Gastroesophageal sphincter (tissue), 4 donors: ENCODE measurements at regions not wholly inside any gene's neighbourhood (a gene's known extent, or its start where the extent isn't known, plus 50 kb on each side); places are given as distances from the start of the nearest gene placed in this dataset.

ENCODE experiments used
- ATAC-seq: fragments of 150-250 bp; one replicate; pipeline ENCODE4 v1.9.1; 2016; ENCODE audit warnings: mild to moderate bottlenecking, moderate library complexity
- H3K27ac ChIP-seq, 4 donors: fragments of 200-600 bp; sonication (generic) in 3 of 4; 1 replicate in 3 of 4; 2 replicates in 1 of 4; pipeline ENCODE4 v1.5.1; 2016 to 2019
- H3K27me3 ChIP-seq: fragments of 200-600 bp; sonication (generic); one replicate; pipeline ENCODE4 v1.5.1; 2019
- H3K36me3 ChIP-seq, 2 donors: fragments of 200-600 bp; sonication (generic); one replicate each; pipeline ENCODE4 v1.5.1; 2019; ENCODE audit warnings: control low read depth in 1 of 2
- H3K4me1 ChIP-seq, 3 donors: fragments of 200-600 bp; sonication (generic); 1 replicate in 2 of 3; 2 replicates in 1 of 3; pipeline ENCODE4 v1.5.1; 2016 to 2019; ENCODE audit warnings: control low read depth in 2 of 3
- H3K4me3 ChIP-seq, 2 donors: fragments of 200-600 bp; sonication (generic); one replicate each; pipeline ENCODE4 v1.5.1; 2019; ENCODE audit warnings: mild to moderate bottlenecking in 1 of 2, moderate library complexity in 1 of 2
- H3K9me3 ChIP-seq, 3 donors: fragments of 200-600 bp; sonication (generic); one replicate each; pipeline ENCODE4 v1.5.1; 2017 to 2019; ENCODE audit warnings: control low read depth in 2 of 3
- EP300 ChIP-seq: sonication (generic); formaldehyde crosslinking; IDR thresholded peaks from one replicate; pipeline ENCODE4 v1.6.1; 2017; ENCODE audit warnings: antibody characterized with exemption, mild to moderate bottlenecking
- POLR2A ChIP-seq, 2 donors: fragments of 450-650 bp; IDR thresholded peaks; one replicate each; pipeline ENCODE4 v1.6.1; 2017; ENCODE audit warnings: antibody characterized with exemption in 2 of 2, mild to moderate bottlenecking in 2 of 2, moderate library complexity in 1 of 2
- POLR2AphosphoS5 ChIP-seq: sonication (generic); formaldehyde crosslinking; IDR thresholded peaks from one replicate; pipeline ENCODE4 v1.6.1; 2017; ENCODE audit warnings: antibody characterized with exemption
- WGBS, 2 donors: methylation state at CpG; one replicate each; pipeline ENCODE4 v1.1.5; 2018; ENCODE audit warnings: low coverage in 1 of 2; 5-methylcytosine and 5-hydroxymethylcytosine counted together
- TF ChIP-seq, protein P1 (sequence below), 4 experiments: fragments of 200-600 bp in 2 of 4; fragments of 450-650 bp in 2 of 4; sonication (generic) in 1 of 4; IDR thresholded peaks; one replicate each; pipeline ENCODE4 v1.5.1; 2017 to 2019; ENCODE audit warnings: antibody characterized with exemption in 4 of 4, mild to moderate bottlenecking in 2 of 4, moderate library complexity in 2 of 4

DNA sequence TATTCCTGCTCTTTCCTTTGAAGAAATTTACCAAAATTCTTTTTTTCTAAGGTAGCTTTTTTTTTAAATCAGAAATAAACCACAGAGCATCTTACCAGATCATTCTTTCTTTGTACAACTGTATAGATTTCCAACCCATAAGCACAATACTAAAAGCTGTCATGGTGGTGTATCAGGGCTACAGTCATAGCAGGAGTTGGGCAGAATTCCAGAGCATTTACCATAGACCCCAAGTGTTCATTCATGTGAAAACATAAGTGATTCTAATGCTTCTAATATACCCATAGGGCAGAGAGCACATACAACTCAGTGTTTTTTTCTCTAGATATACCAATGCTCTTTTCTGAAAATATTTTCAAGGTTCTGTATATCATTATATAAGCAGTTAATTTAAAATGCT is 392.5 kb downstream of the FRK start:
- Histone ChIP-seq H3K9me3 (no peaks in the 10 kb centered on the region), H3K4me1 (no peaks in the 10 kb centered on the region), H3K4me3 (no peak overlapping the region), H3K27ac (no peak overlapping the region), H3K27me3 (no peaks in the 10 kb centered on the region), H3K36me3 (no peaks in the 10 kb centered on the region)
- TF ChIP-seq, protein P1, sequence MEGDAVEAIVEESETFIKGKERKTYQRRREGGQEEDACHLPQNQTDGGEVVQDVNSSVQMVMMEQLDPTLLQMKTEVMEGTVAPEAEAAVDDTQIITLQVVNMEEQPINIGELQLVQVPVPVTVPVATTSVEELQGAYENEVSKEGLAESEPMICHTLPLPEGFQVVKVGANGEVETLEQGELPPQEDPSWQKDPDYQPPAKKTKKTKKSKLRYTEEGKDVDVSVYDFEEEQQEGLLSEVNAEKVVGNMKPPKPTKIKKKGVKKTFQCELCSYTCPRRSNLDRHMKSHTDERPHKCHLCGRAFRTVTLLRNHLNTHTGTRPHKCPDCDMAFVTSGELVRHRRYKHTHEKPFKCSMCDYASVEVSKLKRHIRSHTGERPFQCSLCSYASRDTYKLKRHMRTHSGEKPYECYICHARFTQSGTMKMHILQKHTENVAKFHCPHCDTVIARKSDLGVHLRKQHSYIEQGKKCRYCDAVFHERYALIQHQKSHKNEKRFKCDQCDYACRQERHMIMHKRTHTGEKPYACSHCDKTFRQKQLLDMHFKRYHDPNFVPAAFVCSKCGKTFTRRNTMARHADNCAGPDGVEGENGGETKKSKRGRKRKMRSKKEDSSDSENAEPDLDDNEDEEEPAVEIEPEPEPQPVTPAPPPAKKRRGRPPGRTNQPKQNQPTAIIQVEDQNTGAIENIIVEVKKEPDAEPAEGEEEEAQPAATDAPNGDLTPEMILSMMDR (IDR thresholded peaks at IDR 0.05), result no peak
- no peak for TF ChIP-seq POLR2AphosphoS5
- no peak for TF ChIP-seq POLR2A (IDR thresholded peaks at IDR 0.05)
- no peak for TF ChIP-seq EP300
- ATAC-seq, result no peak

- no peak for TF ChIP-seq EP300
- TF ChIP-seq POLR2AphosphoS5, result no peak
- TF ChIP-seq, protein P1 (IDR thresholded peaks at IDR 0.05), result no peak
- TF ChIP-seq POLR2A (IDR thresholded peaks at IDR 0.05), result no peak
- no peak overlapping the region for H3K27ac ChIP-seq
- H3K4me3 ChIP-seq, result no peak overlapping the region
- ATAC-seq, result no peak
- no peaks in the 10 kb centered on the region for H3K27me3 ChIP-seq
- no peaks in the 10 kb centered on the region for H3K9me3 ChIP-seq
- 45 to 88% methylated on average over 4 to 8 of the region's 8 CpGs for WGBS, 2 donors
- no peaks in the 10 kb centered on the region for H3K36me3 ChIP-seq
- no peaks in the 10 kb centered on the region for H3K4me1 ChIP-seq
Measured at GRCh38 chr6:115667478-115668026, 393.1 kb downstream of the FRK start.

DNA sequence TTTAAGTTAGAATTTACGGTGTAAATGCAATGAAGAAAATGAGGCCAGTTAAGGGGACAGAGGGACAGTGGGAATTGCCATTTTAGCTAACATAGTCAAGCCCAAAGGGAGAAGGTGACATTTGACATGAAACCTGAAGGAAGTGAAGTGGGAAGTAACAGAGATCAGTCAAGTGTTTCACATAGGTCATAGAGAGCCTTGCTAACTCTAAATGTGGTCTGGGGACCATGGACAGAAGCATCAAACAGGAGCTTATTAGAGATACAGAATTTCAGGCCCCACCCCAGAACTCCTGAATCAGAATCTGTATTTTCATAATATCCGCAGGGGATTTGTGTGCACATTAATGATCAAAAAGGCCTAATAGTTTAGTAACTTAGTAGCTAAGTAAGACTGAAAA is 393.7 kb downstream of the FRK start:
- no peak for ATAC-seq
- 91 to 100% methylated on average over 1 to 2 of the region's 2 CpGs for WGBS, 2 donors
- H3K4me3 ChIP-seq, result no peak overlapping the region
- H3K4me1 ChIP-seq, result no peaks in the 10 kb centered on the region
- H3K36me3 ChIP-seq, result no peaks in the 10 kb centered on the region
- TF ChIP-seq, protein P1 (IDR thresholded peaks at IDR 0.05), result no peak
- TF ChIP-seq EP300 (no peak), POLR2A (IDR thresholded peaks at IDR 0.05) (no peak), POLR2AphosphoS5 (no peak)
- no peaks in the 10 kb centered on the region for H3K9me3 ChIP-seq
- H3K27ac ChIP-seq, result no peak overlapping the region
- no peaks in the 10 kb centered on the region for H3K27me3 ChIP-seq

DNA sequence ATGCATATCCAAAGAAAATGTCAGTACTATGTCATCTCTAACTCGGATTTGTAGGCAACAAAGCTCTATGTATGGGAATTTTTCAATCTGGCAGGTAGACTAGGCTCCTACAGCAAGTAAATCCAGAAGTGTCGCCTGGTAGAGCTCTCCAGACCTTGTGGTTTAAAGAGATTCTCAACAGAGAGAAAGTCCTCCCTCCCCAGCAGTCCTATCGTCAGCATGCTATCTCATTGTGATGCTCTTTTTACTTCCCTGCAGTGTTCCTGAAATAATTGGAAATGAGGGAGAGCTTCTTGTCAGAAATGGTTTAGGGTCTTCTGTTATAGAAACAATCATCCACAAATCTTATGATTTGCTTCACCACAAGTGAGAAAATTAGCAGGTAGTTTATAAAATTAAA is 395.4 kb downstream of the FRK start:
- TF ChIP-seq POLR2AphosphoS5, result no peak
- TF ChIP-seq EP300, result no peak
- Histone ChIP-seq H3K27ac (no peak overlapping the region), H3K9me3 (no peaks in the 10 kb centered on the region), H3K36me3 (no peaks in the 10 kb centered on the region), H3K27me3 (no peaks in the 10 kb centered on the region), H3K4me3 (no peak overlapping the region), H3K4me1 (no peaks in the 10 kb centered on the region)
- 80 to 83% methylated on average over 3 of the region's 3 CpGs for WGBS, 2 donors
- no peak for ATAC-seq

DNA sequence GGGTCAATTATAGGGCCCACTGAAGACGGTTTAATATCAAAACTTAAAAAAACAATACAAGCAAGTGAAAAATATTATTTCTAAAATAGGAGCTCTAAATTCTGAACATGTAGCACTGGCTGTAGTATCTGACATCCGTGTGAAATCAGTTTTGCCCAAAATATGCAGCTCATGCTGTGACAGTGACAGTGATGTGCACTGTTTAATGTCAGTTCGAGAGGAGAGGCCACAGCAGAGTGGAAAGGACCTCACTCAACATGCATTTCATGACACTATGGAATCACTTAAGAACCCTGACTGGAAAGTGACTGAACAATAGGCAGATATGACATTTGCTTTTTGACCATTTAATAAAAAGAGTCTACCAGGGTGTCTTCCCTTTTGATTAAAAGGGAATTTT is 397.0 kb downstream of the FRK start:
- ATAC-seq, result no peak
- WGBS, 2 donors, result 69 to 78% methylated on average over 3 of the region's 3 CpGs
- Histone ChIP-seq H3K4me3 (no peak overlapping the region), H3K4me1 (no peaks in the 10 kb centered on the region), H3K9me3 (no peaks in the 10 kb centered on the region), H3K36me3 (no peaks in the 10 kb centered on the region), H3K27ac (no peak overlapping the region), H3K27me3 (no peaks in the 10 kb centered on the region)
- TF ChIP-seq, protein P1 (IDR thresholded peaks at IDR 0.05), result no peak
- TF ChIP-seq POLR2A (IDR thresholded peaks at IDR 0.05) (no peak), POLR2AphosphoS5 (no peak), EP300 (no peak)
